ENCODE measurements at regions not wholly inside any gene's neighbourhood (a gene's known extent, or its start where the extent isn't known, plus 50 kb on each side); places are given as distances from the start of the nearest gene placed in this dataset.

DNA sequence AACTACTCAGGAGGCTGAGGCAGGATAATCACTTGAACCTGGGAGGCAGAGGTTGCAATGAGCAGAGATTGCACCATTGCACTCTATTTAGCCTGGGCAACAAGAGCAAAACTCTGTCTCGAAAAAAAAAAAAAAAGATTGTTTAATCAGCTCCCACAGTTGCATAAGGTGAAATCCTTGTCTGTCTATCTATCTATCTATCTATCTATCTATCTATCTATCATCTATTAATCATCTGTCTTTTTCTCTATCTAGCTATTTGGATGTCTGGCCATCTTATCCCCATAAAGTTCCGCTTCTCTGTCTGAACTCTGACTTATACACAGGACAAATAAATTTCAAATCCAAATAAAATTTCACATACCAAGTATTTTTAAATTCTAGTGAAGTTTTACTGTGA, 223.2 kb upstream of the PGRMC2 start:
- Mint-ChIP-seq H3K27me3 (ENCODE audit: low read depth) (no peaks in the 10 kb centered on the region), H3K36me3 (ENCODE audit: low read depth) (peaks cover 7% of the 10 kb centered on the region), H3K4me3 (no peak overlapping the region), H3K27ac (no peak overlapping the region), H3K9me3 (ENCODE audit: insufficient read depth) (no peaks in the 10 kb centered on the region), H3K4me1 (ENCODE audit: low read depth) (peaks cover 11% of the 10 kb centered on the region)
- ATAC-seq (no peak), DNase-seq (no peak)
- ChIA-PET POLR2A (no interaction called here), CTCF (no interaction called here)

DNA sequence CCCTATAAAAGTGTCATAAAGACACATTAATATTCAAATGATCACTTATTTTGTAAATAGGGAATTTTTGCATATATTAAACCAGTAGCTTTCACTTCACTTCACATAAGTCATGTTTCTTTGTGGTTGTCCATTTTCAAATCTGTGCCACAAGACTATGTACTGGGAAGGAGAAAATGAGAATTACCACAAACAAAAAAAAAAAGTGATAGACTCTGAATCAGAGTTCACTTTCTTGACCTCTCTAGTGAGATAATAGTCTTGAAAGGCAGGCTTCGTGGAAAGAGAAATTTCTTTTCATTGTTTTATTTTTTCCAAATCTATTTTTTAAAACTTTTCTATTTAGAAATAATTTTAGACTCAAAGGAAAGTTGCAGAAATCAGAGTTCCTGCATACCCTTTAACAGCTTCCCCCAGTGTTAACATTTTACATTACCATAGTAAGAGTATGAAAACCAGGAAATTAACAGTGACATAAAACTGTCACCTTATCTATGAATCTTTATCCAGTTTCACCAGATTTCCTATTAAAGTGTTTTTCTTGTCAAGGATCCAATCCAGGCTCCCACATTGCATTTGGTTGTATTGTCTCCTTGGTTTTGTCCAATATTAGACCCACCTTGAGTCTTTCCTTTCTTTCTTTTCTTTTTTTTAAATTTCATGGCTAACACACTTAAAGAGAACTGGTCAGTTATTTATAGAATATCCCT, 215.4 kb upstream of the PGRMC2 start:
- no peak for DNase-seq
- H3K27me3 Mint-ChIP-seq (ENCODE audit: low read depth): no peaks in the 10 kb centered on the region
- CTCF ChIA-PET: no interaction called here
- no peaks in the 10 kb centered on the region for H3K9me3 Mint-ChIP-seq (ENCODE audit: insufficient read depth)
- no peak overlapping the region for H3K4me3 Mint-ChIP-seq
- H3K36me3 Mint-ChIP-seq (ENCODE audit: low read depth): no peaks in the 10 kb centered on the region
- H3K27ac Mint-ChIP-seq: no peak overlapping the region
- H3K4me1 Mint-ChIP-seq (ENCODE audit: low read depth): no peaks in the 10 kb centered on the region
- POLR2A ChIA-PET: no interaction called here
- no peak for ATAC-seq

DNA sequence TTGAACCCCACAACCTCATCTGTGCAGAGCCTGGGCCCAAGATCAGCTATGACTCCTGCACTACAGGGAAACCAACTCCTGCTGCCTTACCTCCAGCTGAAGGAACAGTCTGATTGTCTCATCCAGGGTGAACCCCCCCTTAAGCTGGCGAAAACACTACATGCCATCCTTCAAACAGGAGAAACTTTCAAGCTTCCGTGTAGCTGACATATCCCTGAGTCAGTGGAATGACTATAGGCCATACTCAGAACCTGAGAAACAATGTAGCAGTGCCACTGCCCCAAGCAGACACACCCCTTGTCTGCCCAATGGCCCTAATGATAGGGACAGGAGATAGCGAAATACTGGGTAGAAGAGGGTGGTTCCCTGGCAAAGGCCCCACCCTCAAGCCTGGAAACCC, 213.6 kb upstream of the PGRMC2 start:
- ChIA-PET CTCF (no interaction called here), POLR2A (no interaction called here)
- no peak overlapping the region for H3K4me3 Mint-ChIP-seq
- no peak for DNase-seq
- no peak for ATAC-seq
- H3K27me3 Mint-ChIP-seq (ENCODE audit: low read depth): no peaks in the 10 kb centered on the region
- no peaks in the 10 kb centered on the region for H3K36me3 Mint-ChIP-seq (ENCODE audit: low read depth)
- no peaks in the 10 kb centered on the region for H3K4me1 Mint-ChIP-seq (ENCODE audit: low read depth)
- H3K27ac Mint-ChIP-seq: no peak overlapping the region
- H3K9me3 Mint-ChIP-seq (ENCODE audit: insufficient read depth): no peaks in the 10 kb centered on the region

DNA sequence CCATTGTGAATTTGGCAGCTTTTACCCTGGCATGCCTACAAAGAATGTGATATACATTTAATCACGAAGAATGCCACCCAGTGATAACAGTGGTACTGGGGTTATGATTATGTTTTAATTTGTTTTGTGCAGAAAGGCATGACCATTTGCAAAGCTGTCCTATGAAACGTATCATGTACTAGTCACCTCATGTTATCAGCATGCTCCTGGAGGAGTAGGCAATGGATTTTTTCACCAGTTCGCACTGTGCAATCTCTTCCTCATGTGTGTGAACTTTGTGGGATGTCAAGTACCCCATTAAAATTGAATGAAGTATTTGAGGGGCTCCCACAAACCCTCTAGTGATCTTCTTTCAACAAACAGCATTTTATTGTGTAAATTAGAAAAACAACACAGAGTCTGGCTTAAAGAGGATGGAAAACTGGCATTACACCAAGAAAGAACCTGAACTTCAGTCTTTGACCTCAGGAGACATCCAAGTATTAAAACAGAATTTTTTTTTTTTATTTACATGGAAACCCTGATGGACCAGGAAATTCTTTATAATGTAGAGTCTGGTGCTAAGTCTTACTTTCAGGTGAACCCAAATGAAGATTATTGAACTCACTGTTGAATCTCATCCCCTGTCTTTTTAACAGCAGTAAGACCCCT, 200.6 kb upstream of the PGRMC2 start:
- Mint-ChIP-seq H3K4me1 (ENCODE audit: low read depth) (no peaks in the 10 kb centered on the region), H3K9me3 (ENCODE audit: insufficient read depth) (no peaks in the 10 kb centered on the region), H3K4me3 (no peak overlapping the region), H3K27ac (no peak overlapping the region), H3K27me3 (ENCODE audit: low read depth) (no peaks in the 10 kb centered on the region), H3K36me3 (ENCODE audit: low read depth) (no peaks in the 10 kb centered on the region)
- POLR2A ChIA-PET: no interaction called here
- no peak for DNase-seq
- ATAC-seq: no peak
- CTCF ChIA-PET: no interaction called here

DNA sequence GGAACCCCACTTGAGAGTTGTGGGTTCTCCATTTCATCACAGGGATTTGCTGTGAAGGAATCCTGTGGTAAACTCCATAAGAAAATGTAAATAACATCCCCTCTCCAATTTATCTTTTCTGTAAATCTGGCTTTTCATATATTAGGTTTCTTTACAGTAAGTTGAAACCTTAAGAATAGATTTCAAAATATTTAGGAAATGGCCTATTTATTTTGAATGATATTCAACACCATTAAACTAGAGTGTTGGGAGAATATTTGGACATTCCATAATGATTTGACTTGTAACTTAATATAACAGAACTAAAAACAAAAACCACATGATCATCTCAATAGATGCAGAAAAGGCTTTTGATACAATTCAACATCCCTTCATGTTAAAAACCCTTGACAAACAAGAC, 197.3 kb upstream of the PGRMC2 start:
- H3K4me1 Mint-ChIP-seq (ENCODE audit: low read depth): no peaks in the 10 kb centered on the region
- H3K9me3 Mint-ChIP-seq (ENCODE audit: insufficient read depth): no peaks in the 10 kb centered on the region
- H3K27ac Mint-ChIP-seq: no peak overlapping the region
- no peaks in the 10 kb centered on the region for H3K27me3 Mint-ChIP-seq (ENCODE audit: low read depth)
- CTCF ChIA-PET: no interaction called here
- no peak for ATAC-seq
- POLR2A ChIA-PET: no interaction called here
- H3K36me3 Mint-ChIP-seq (ENCODE audit: low read depth): no peaks in the 10 kb centered on the region
- no peak overlapping the region for H3K4me3 Mint-ChIP-seq
- no peak for DNase-seq

DNA sequence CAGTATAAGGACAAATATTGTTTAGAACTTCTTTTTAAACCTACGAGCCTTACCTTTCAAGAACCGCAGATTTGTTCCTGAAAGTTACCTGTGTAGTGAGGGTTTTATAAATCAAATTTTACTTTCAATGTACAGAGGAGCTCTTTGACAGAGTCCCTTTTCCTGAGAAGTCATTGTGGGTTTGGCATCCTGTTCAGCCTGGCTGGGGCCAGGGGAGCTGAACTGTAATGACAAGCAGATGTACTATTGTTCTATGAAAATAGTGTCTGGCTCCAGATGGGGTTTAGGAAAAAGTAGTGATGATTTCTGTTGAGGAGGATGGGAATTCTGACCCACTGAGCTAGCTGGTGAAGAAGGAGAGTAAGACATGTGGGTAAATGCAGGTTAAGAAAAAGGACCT, 196.2 kb upstream of the PGRMC2 start:
- ChIA-PET POLR2A (no interaction called here), CTCF (no interaction called here)
- Mint-ChIP-seq H3K9me3 (ENCODE audit: insufficient read depth) (no peaks in the 10 kb centered on the region), H3K36me3 (ENCODE audit: low read depth) (no peaks in the 10 kb centered on the region), H3K27ac (no peak overlapping the region), H3K4me1 (ENCODE audit: low read depth) (no peaks in the 10 kb centered on the region), H3K27me3 (ENCODE audit: low read depth) (no peaks in the 10 kb centered on the region), H3K4me3 (no peak overlapping the region)
- DNase-seq (no peak), ATAC-seq (no peak)

DNA sequence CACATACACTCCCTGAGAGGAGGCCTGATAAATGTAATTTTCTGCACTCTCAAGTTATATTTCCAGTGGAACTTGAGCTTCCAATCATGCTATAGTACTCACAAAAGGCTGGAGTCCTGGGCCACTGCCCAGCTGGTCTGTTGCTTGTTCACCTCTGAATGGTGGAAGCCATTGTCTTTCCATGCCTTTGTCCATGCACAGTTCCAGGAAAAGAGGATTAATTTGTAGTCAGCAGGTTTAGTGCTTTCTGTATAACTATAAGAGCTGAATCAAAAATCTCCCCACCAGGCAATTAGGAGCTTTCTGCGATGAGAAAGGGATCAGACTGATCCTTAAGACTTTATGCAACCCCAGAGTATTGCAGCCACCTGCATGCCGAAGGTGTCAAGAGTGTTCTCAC, 195.4 kb upstream of the PGRMC2 start:
- DNase-seq: no peak
- ChIA-PET CTCF (no interaction called here), POLR2A (no interaction called here)
- ATAC-seq: no peak
- no peaks in the 10 kb centered on the region for H3K36me3 Mint-ChIP-seq (ENCODE audit: low read depth)
- no peaks in the 10 kb centered on the region for H3K9me3 Mint-ChIP-seq (ENCODE audit: insufficient read depth)
- no peak overlapping the region for H3K4me3 Mint-ChIP-seq
- H3K27me3 Mint-ChIP-seq (ENCODE audit: low read depth): no peaks in the 10 kb centered on the region
- H3K4me1 Mint-ChIP-seq (ENCODE audit: low read depth): no peaks in the 10 kb centered on the region
- no peak overlapping the region for H3K27ac Mint-ChIP-seq

DNA sequence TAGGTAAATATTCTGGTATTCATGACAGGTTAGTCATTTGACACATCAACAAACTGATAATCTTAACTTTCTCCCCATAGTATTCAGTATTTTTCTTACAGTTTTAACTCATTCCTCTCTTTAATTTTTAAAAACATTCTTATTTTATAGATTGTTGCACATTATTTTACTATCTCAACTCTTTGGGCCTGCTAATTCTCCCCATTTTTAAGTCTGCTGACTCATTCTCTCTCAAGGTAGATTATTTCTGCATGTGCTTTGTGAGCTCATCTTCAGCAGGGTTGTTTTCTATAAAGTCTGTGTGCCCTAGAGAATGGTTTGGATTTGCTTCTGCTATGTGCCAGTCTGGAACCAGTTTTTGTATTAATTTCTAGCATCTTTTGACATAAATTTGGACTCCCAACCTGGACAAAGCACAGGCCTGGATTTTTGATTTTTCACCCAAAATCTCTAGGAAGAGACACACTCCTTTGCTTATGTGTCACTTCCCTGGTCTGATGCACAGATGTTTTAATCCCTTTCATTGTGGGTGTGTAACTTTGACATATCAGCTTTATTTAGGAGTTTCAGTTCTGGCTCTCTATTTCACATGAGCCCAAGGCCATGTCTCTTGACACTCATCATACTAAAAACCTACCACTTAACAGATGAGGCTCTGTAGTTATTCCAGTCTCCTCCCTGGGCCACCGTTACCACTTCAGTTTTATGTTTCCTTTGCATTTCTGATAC, 194.3 kb upstream of the PGRMC2 start:
- no peaks in the 10 kb centered on the region for H3K9me3 Mint-ChIP-seq (ENCODE audit: insufficient read depth)
- ATAC-seq: no peak
- no peaks in the 10 kb centered on the region for H3K27me3 Mint-ChIP-seq (ENCODE audit: low read depth)
- H3K4me1 Mint-ChIP-seq (ENCODE audit: low read depth): no peaks in the 10 kb centered on the region
- H3K27ac Mint-ChIP-seq: no peak overlapping the region
- ChIA-PET CTCF (no interaction called here), POLR2A (no interaction called here)
- DNase-seq: no peak
- H3K36me3 Mint-ChIP-seq (ENCODE audit: low read depth): no peaks in the 10 kb centered on the region
- H3K4me3 Mint-ChIP-seq: no peak overlapping the region

DNA sequence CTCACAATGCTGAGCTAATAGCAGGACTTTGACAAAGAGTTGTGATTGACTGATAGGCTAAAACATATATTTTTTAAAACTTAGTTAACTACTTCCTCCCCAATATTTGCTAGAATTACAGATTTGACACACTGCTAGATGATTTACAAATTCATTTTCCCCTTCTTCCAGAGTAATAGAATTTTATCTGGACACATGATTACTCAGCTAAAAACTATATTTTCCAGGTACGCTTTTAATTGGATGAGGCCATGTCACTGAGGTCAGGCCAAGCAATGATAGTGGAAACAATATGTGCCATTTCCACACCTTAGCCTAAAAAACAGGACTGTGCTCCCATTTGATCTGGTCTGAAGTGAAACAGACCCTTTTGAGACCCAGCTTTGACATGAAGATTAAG, 193.3 kb upstream of the PGRMC2 start:
- no peaks in the 10 kb centered on the region for H3K36me3 Mint-ChIP-seq (ENCODE audit: low read depth)
- ATAC-seq (no peak), DNase-seq (no peak)
- H3K27ac Mint-ChIP-seq: no peak overlapping the region
- H3K9me3 Mint-ChIP-seq (ENCODE audit: insufficient read depth): no peaks in the 10 kb centered on the region
- ChIA-PET CTCF (interaction anchor here (1.0 kb wide), 1 partner anchor 26 kb away, joined by 3 read pairs; no protein-coding TSS in a partner anchor), POLR2A (no interaction called here)
- H3K27me3 Mint-ChIP-seq (ENCODE audit: low read depth): no peaks in the 10 kb centered on the region
- H3K4me3 Mint-ChIP-seq: no peak overlapping the region
- no peaks in the 10 kb centered on the region for H3K4me1 Mint-ChIP-seq (ENCODE audit: low read depth)

DNA sequence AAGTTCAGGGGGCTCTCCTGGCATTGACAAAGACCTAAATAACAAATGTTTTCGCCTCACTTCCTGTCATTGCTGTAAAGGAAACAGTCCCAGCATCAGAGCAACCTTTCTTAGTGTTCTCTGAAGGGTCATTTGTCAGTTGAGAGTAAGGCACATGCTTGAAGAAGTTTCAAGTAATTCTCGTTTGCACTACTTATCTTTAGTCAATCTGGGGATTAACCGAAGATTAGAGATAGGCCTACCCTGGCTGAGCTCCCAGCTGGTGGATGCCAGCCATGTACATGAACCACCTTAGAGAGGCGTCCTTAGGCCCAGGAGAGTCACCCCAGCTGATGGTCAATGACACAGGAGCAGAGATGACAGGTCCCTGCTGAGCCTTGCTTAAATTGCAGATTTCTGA, 189.9 kb upstream of the PGRMC2 start:
- H3K4me1 Mint-ChIP-seq (ENCODE audit: low read depth): no peaks in the 10 kb centered on the region
- CTCF ChIA-PET: no interaction called here
- no peaks in the 10 kb centered on the region for H3K27me3 Mint-ChIP-seq (ENCODE audit: low read depth)
- ATAC-seq (no peak), DNase-seq (no peak)
- POLR2A ChIA-PET: no interaction called here
- H3K9me3 Mint-ChIP-seq (ENCODE audit: insufficient read depth): no peaks in the 10 kb centered on the region
- H3K27ac Mint-ChIP-seq: no peak overlapping the region
- H3K4me3 Mint-ChIP-seq: no peak overlapping the region
- no peaks in the 10 kb centered on the region for H3K36me3 Mint-ChIP-seq (ENCODE audit: low read depth)

DNA sequence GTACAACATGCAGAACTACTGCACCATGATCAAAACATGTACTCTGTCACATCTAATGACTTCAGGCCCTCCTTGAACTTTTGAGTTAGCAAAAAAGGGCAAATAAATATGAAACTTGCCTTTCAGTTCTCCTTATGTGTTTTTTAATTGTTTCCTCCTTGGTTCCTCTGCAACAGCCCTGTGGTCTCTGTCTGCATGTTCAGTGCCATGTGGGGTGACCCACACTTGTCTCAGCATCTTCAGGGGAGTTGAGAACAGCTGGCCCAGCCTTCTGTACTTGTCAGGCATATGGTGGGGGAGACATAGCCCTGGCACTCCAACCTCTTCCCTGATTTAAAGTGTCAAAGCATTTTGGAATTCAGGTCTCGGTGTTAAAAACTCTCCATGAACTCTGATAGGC, 188.0 kb upstream of the PGRMC2 start:
- H3K4me3 Mint-ChIP-seq: no peak overlapping the region
- no peak overlapping the region for H3K27ac Mint-ChIP-seq
- H3K27me3 Mint-ChIP-seq (ENCODE audit: low read depth): no peaks in the 10 kb centered on the region
- DNase-seq (no peak), ATAC-seq (no peak)
- ChIA-PET CTCF (no interaction called here), POLR2A (no interaction called here)
- no peaks in the 10 kb centered on the region for H3K36me3 Mint-ChIP-seq (ENCODE audit: low read depth)
- no peaks in the 10 kb centered on the region for H3K4me1 Mint-ChIP-seq (ENCODE audit: low read depth)
- H3K9me3 Mint-ChIP-seq (ENCODE audit: insufficient read depth): no peaks in the 10 kb centered on the region

DNA sequence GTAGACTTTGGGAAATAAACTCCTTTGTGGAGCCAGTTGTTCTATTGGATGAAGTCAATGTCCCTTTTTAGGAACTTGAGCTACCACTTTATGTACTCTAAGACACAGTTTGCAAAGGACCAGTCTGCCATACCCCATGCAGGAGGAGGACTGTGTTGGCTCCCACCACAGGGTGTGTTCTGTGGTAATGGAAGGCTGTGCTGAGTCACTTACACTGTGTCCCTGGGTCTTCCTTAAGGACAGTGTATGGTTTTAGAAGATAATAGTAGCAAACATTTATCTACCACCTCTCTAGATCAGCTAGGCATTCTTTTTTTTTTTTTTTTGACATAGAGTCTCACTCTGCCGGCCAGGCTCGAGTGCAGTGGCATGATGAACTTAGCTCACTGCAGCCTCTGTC, 184.0 kb upstream of the PGRMC2 start:
- Mint-ChIP-seq H3K4me1 (ENCODE audit: low read depth) (no peaks in the 10 kb centered on the region), H3K36me3 (ENCODE audit: low read depth) (no peaks in the 10 kb centered on the region), H3K9me3 (ENCODE audit: insufficient read depth) (no peaks in the 10 kb centered on the region), H3K4me3 (no peak overlapping the region), H3K27ac (no peak overlapping the region), H3K27me3 (ENCODE audit: low read depth) (no peaks in the 10 kb centered on the region)
- ChIA-PET CTCF (interaction anchor here (3.0 kb wide), 1 partner anchor 18 kb away, joined by 10 read pairs; no protein-coding TSS in a partner anchor), POLR2A (no interaction called here)
- no peak for DNase-seq
- ATAC-seq: no peak
